Right atrium auricular region (tissue), 2 donors: ENCODE measurements at regions not wholly inside any gene's neighbourhood (a gene's known extent, or its start where the extent isn't known, plus 50 kb on each side); places are given as distances from the start of the nearest gene placed in this dataset.

ENCODE experiments used
- DNase-seq: peaks from one replicate; pipeline ENCODE4 v3.0.0-alpha.2; 2019; ENCODE audit warnings: low spot score
- H3K27ac ChIP-seq, 2 donors: fragments of 200-600 bp; sonication (generic); 1 replicate in 1 of 2; 2 replicates in 1 of 2; pipeline ENCODE4 v1.5.1; 2016 to 2019
- H3K27me3 ChIP-seq, 2 donors: fragments of 200-600 bp; sonication (generic); one replicate each; pipeline versions ENCODE4 v1.5.1 to v1.6.0; 2017 to 2019
- H3K36me3 ChIP-seq: fragments of 200-600 bp; sonication (generic); one replicate; pipeline ENCODE4 v1.5.1; 2016
- H3K4me1 ChIP-seq, 2 donors: fragments of 200-600 bp; sonication (generic); one replicate each; pipeline versions ENCODE4 v1.5.1 to v1.6.0; 2017 to 2019
- H3K4me3 ChIP-seq, 2 donors: fragments of 200-600 bp; sonication (generic); 1 replicate in 1 of 2; 2 replicates in 1 of 2; pipeline ENCODE4 v1.5.1; 2017 to 2019; ENCODE audit warnings: mild to moderate bottlenecking in 1 of 2, moderate library complexity in 1 of 2
- H3K9me3 ChIP-seq, 2 donors: fragments of 200-600 bp; sonication (generic); one replicate each; pipeline ENCODE4 v1.5.1; 2019
- CTCF ChIP-seq, 2 donors: fragments of 200-600 bp; sonication (generic); IDR thresholded peaks; one replicate each; pipeline ENCODE4 v1.5.1; 2019; ENCODE audit warnings: antibody characterized with exemption in 2 of 2

- H3K36me3 ChIP-seq: no peaks in the 10 kb centered on the region
- no peak for TF ChIP-seq CTCF (IDR thresholded peaks at IDR 0.05)
- H3K27me3 ChIP-seq: no peaks in the 10 kb centered on the region
- DNase-seq: no peak
- no peak overlapping the region for H3K4me3 ChIP-seq
- no peak overlapping the region for H3K27ac ChIP-seq
- H3K4me1 ChIP-seq: no peaks in the 10 kb centered on the region
- H3K9me3 ChIP-seq: no peaks in the 10 kb centered on the region
Observed at GRCh38 chr2:52831216-52831615, 936.4 kb upstream of the CHAC2 start.

GRCh38 chr2:52828112-52828511 is 939.5 kb upstream of the CHAC2 start:
- H3K4me1 ChIP-seq: no peaks in the 10 kb centered on the region
- H3K27ac ChIP-seq: no peak overlapping the region
- no peaks in the 10 kb centered on the region for H3K36me3 ChIP-seq
- no peak for DNase-seq
- no peaks in the 10 kb centered on the region for H3K9me3 ChIP-seq
- no peak overlapping the region for H3K4me3 ChIP-seq
- TF ChIP-seq CTCF (IDR thresholded peaks at IDR 0.05): no peak
- no peaks in the 10 kb centered on the region for H3K27me3 ChIP-seq

- Histone ChIP-seq H3K4me3 (no peak overlapping the region), H3K9me3 (no peaks in the 10 kb centered on the region), H3K27ac (no peak overlapping the region), H3K27me3 (no peaks in the 10 kb centered on the region), H3K36me3 (no peaks in the 10 kb centered on the region), H3K4me1 (no peaks in the 10 kb centered on the region)
- TF ChIP-seq CTCF (IDR thresholded peaks at IDR 0.05): no peak
- no peak for DNase-seq
Observed at GRCh38 chr2:52821631-52822030, 946.0 kb upstream of the CHAC2 start.

- no peak overlapping the region for H3K27ac ChIP-seq
- H3K36me3 ChIP-seq: no peaks in the 10 kb centered on the region
- no peaks in the 10 kb centered on the region for H3K9me3 ChIP-seq
- H3K4me3 ChIP-seq: no peak overlapping the region
- no peak for DNase-seq
- no peak for TF ChIP-seq CTCF (IDR thresholded peaks at IDR 0.05)
- no peaks in the 10 kb centered on the region for H3K27me3 ChIP-seq
- H3K4me1 ChIP-seq: no peaks in the 10 kb centered on the region
Observed at GRCh38 chr2:52818958-52819357, 948.6 kb upstream of the CHAC2 start.

GRCh38 chr2:52810460-52810859 is 957.1 kb upstream of the CHAC2 start:
- Histone ChIP-seq H3K27ac (no peak overlapping the region), H3K9me3 (no peaks in the 10 kb centered on the region), H3K36me3 (no peaks in the 10 kb centered on the region), H3K4me3 (no peak overlapping the region), H3K4me1 (no peaks in the 10 kb centered on the region), H3K27me3 (no peaks in the 10 kb centered on the region)
- DNase-seq: no peak
- TF ChIP-seq CTCF (IDR thresholded peaks at IDR 0.05): peak in 1 of 2 donors; percentile 55

- Histone ChIP-seq H3K27ac (no peak overlapping the region), H3K36me3 (no peaks in the 10 kb centered on the region), H3K4me1 (no peaks in the 10 kb centered on the region), H3K27me3 (no peaks in the 10 kb centered on the region), H3K9me3 (peaks cover 0 to 15% of the 10 kb centered on the region in 2 donors), H3K4me3 (no peak overlapping the region)
- no peak for TF ChIP-seq CTCF (IDR thresholded peaks at IDR 0.05)
- DNase-seq: no peak
Observed at GRCh38 chr2:52805901-52806410, 961.6 kb upstream of the CHAC2 start.
